Natural killer cell treated with Interleukin-12 subunit alpha and Interleukin-12 subunit beta and Interleukin-15 and Interleukin-18, amount 100 ng/mL, for 72 hours (primary cell): ENCODE measurements at regions not wholly inside any gene's neighbourhood (a gene's known extent, or its start where the extent isn't known, plus 50 kb on each side); places are given as distances from the start of the nearest gene placed in this dataset.

Experiments
- ATAC-seq, 2 donors: fragments of 150-1000 bp; cut with Tn5 transposase in 1 of 2; sonication (Bioruptor Pico), chemical (Tn5 transposase) in 1 of 2; 2 replicates each; pipeline ENCODE4 v1.10.0; 2021
- DNase-seq: peaks from one replicate; pipeline ENCODE4 v3.0.0; 2022; ENCODE audit warnings: low spot score
- H3K27ac Mint-ChIP-seq, 2 donors: 1 replicate in 1 of 2; 2 replicates in 1 of 2; pipeline ENCODE4 v1.8.0; 2022; ENCODE audit warnings: mixed read lengths in 2 of 2, mild to moderate bottlenecking in 1 of 2, moderate library complexity in 1 of 2
- H3K27me3 Mint-ChIP-seq, 2 donors: 1 replicate in 1 of 2; 2 replicates in 1 of 2; pipeline ENCODE4 v1.8.0; 2022; ENCODE audit warnings: mixed read lengths in 2 of 2
- H3K36me3 Mint-ChIP-seq: one replicate; pipeline ENCODE4 v1.8.0; 2022; ENCODE audit warnings: mixed read lengths
- H3K4me1 Mint-ChIP-seq, 2 donors: 1 replicate in 1 of 2; 2 replicates in 1 of 2; pipeline ENCODE4 v1.8.0; 2022; ENCODE audit warnings: low read depth in 2 of 2, mixed read lengths in 2 of 2, mild to moderate bottlenecking in 1 of 2
- H3K4me3 Mint-ChIP-seq: one replicate; pipeline ENCODE4 v1.8.0; 2022; ENCODE audit warnings: mixed read lengths
- H3K9me3 Mint-ChIP-seq: 2 replicates; pipeline ENCODE4 v1.8.0; 2022; ENCODE audit warnings: mixed read lengths

GRCh38 chr5:100249884-100250269 lies 285.3 kb upstream of the FAM174A start:
- no peak overlapping the region for H3K4me3 Mint-ChIP-seq
- DNase-seq (no peak), ATAC-seq (no peak)
- peaks cover 13% of the 10 kb centered on the region for H3K9me3 Mint-ChIP-seq
- no peaks in the 10 kb centered on the region for H3K36me3 Mint-ChIP-seq
- no peak overlapping the region for H3K27ac Mint-ChIP-seq
- no peaks in the 10 kb centered on the region for H3K27me3 Mint-ChIP-seq
- no peaks in the 10 kb centered on the region for H3K4me1 Mint-ChIP-seq

GRCh38 chr5:100249211-100249883 lies 285.8 kb upstream of the FAM174A start:
- Mint-ChIP-seq H3K36me3 (no peaks in the 10 kb centered on the region), H3K27me3 (no peaks in the 10 kb centered on the region), H3K9me3 (peaks cover 14% of the 10 kb centered on the region)

GRCh38 chr5:100232736-100233135 lies 302.4 kb upstream of the FAM174A start:
- ATAC-seq = no peak
- Mint-ChIP-seq H3K4me1 (no peaks in the 10 kb centered on the region), H3K27ac (no peak overlapping the region), H3K4me3 (no peak overlapping the region), H3K9me3 (peaks cover 29% of the 10 kb centered on the region), H3K36me3 (no peaks in the 10 kb centered on the region), H3K27me3 (no peaks in the 10 kb centered on the region)
- no peak for DNase-seq

More at GRCh38 chr5:100249211-100249883, 285.8 kb upstream of the FAM174A start:
- no peaks in the 10 kb centered on the region for H3K4me1 Mint-ChIP-seq
- H3K4me3 Mint-ChIP-seq = no peak overlapping the region
- DNase-seq (no peak), ATAC-seq (peak in 1 of 2 donors; percentile 24)
- no peak overlapping the region for H3K27ac Mint-ChIP-seq

- peaks cover 2% of the 10 kb centered on the region for H3K36me3 Mint-ChIP-seq
- ATAC-seq (no peak), DNase-seq (no peak)
- H3K27me3 Mint-ChIP-seq = no peaks in the 10 kb centered on the region
- no peak overlapping the region for H3K27ac Mint-ChIP-seq
- no peak overlapping the region for H3K4me3 Mint-ChIP-seq
- no peaks in the 10 kb centered on the region for H3K4me1 Mint-ChIP-seq
- peaks cover 10% of the 10 kb centered on the region for H3K9me3 Mint-ChIP-seq
Observed at GRCh38 chr5:100188778-100189177, 346.4 kb upstream of the FAM174A start.

GRCh38 chr5:100188339-100188738 lies 346.8 kb upstream of the FAM174A start:
- Mint-ChIP-seq H3K27ac (no peak overlapping the region), H3K36me3 (no peaks in the 10 kb centered on the region), H3K4me1 (no peaks in the 10 kb centered on the region), H3K4me3 (no peak overlapping the region), H3K9me3 (peaks cover 9% of the 10 kb centered on the region), H3K27me3 (no peaks in the 10 kb centered on the region)
- DNase-seq (no peak), ATAC-seq (no peak)

GRCh38 chr5:100186181-100186580 lies 349.0 kb upstream of the FAM174A start:
- Mint-ChIP-seq H3K9me3 (peaks cover 1% of the 10 kb centered on the region), H3K27me3 (no peaks in the 10 kb centered on the region), H3K4me3 (no peak overlapping the region), H3K36me3 (no peaks in the 10 kb centered on the region), H3K27ac (no peak overlapping the region), H3K4me1 (no peaks in the 10 kb centered on the region)
- no peak for ATAC-seq
- no peak for DNase-seq

GRCh38 chr5:100182402-100182801 lies 352.8 kb upstream of the FAM174A start:
- Mint-ChIP-seq H3K4me3 (no peak overlapping the region), H3K27ac (no peak overlapping the region), H3K9me3 (peaks cover 6% of the 10 kb centered on the region), H3K4me1 (no peaks in the 10 kb centered on the region), H3K36me3 (no peaks in the 10 kb centered on the region), H3K27me3 (no peaks in the 10 kb centered on the region)
- no peak for ATAC-seq
- DNase-seq = no peak

GRCh38 chr5:100175346-100175745 lies 359.8 kb upstream of the FAM174A start:
- no peak for ATAC-seq
- Mint-ChIP-seq H3K27ac (no peak overlapping the region), H3K36me3 (no peaks in the 10 kb centered on the region), H3K27me3 (no peaks in the 10 kb centered on the region), H3K4me1 (no peaks in the 10 kb centered on the region), H3K9me3 (peaks cover 18% of the 10 kb centered on the region), H3K4me3 (no peak overlapping the region)
- DNase-seq = no peak

GRCh38 chr5:100165309-100165708 lies 369.9 kb upstream of the FAM174A start:
- no peak overlapping the region for H3K4me3 Mint-ChIP-seq
- no peak overlapping the region for H3K27ac Mint-ChIP-seq
- no peaks in the 10 kb centered on the region for H3K36me3 Mint-ChIP-seq
- H3K4me1 Mint-ChIP-seq = no peaks in the 10 kb centered on the region
- ATAC-seq (no peak), DNase-seq (no peak)
- no peaks in the 10 kb centered on the region for H3K27me3 Mint-ChIP-seq
- H3K9me3 Mint-ChIP-seq = peaks cover 5% of the 10 kb centered on the region

GRCh38 chr5:100161868-100162267 lies 373.3 kb upstream of the FAM174A start:
- Mint-ChIP-seq H3K36me3 (no peaks in the 10 kb centered on the region), H3K27ac (no peak overlapping the region), H3K4me3 (no peak overlapping the region), H3K27me3 (no peaks in the 10 kb centered on the region), H3K9me3 (peaks cover 9% of the 10 kb centered on the region), H3K4me1 (no peaks in the 10 kb centered on the region)
- ATAC-seq = no peak
- no peak for DNase-seq

- no peak for DNase-seq
- Mint-ChIP-seq H3K4me3 (no peak overlapping the region), H3K4me1 (no peaks in the 10 kb centered on the region), H3K9me3 (peaks cover 10% of the 10 kb centered on the region), H3K36me3 (no peaks in the 10 kb centered on the region), H3K27ac (no peak overlapping the region), H3K27me3 (no peaks in the 10 kb centered on the region)
- ATAC-seq = no peak
Observed at GRCh38 chr5:100157066-100157465, 378.1 kb upstream of the FAM174A start.

- H3K9me3 Mint-ChIP-seq = peaks cover 8% of the 10 kb centered on the region
- ATAC-seq (no peak), DNase-seq (no peak)
- H3K4me1 Mint-ChIP-seq = no peaks in the 10 kb centered on the region
- H3K4me3 Mint-ChIP-seq = no peak overlapping the region
- H3K27ac Mint-ChIP-seq = no peak overlapping the region
- H3K27me3 Mint-ChIP-seq = no peaks in the 10 kb centered on the region
- no peaks in the 10 kb centered on the region for H3K36me3 Mint-ChIP-seq
Observed at GRCh38 chr5:100148239-100148638, 386.9 kb upstream of the FAM174A start.

GRCh38 chr5:100142607-100143006 lies 392.6 kb upstream of the FAM174A start:
- Mint-ChIP-seq H3K27ac (no peak overlapping the region), H3K36me3 (no peaks in the 10 kb centered on the region), H3K4me3 (no peak overlapping the region), H3K27me3 (no peaks in the 10 kb centered on the region), H3K4me1 (no peaks in the 10 kb centered on the region), H3K9me3 (peaks cover 4% of the 10 kb centered on the region)
- no peak for ATAC-seq
- no peak for DNase-seq

GRCh38 chr5:100131161-100131560 lies 404.0 kb upstream of the FAM174A start:
- no peak for DNase-seq
- Mint-ChIP-seq H3K36me3 (no peaks in the 10 kb centered on the region), H3K4me1 (no peaks in the 10 kb centered on the region), H3K4me3 (no peak overlapping the region), H3K27me3 (no peaks in the 10 kb centered on the region), H3K27ac (no peak overlapping the region), H3K9me3 (peaks cover 3% of the 10 kb centered on the region)
- no peak for ATAC-seq

GRCh38 chr5:100130307-100130706 lies 404.9 kb upstream of the FAM174A start:
- no peak overlapping the region for H3K4me3 Mint-ChIP-seq
- peaks cover 3% of the 10 kb centered on the region for H3K9me3 Mint-ChIP-seq
- no peaks in the 10 kb centered on the region for H3K27me3 Mint-ChIP-seq
- DNase-seq (no peak), ATAC-seq (no peak)
- H3K27ac Mint-ChIP-seq = no peak overlapping the region
- H3K4me1 Mint-ChIP-seq = no peaks in the 10 kb centered on the region
- H3K36me3 Mint-ChIP-seq = no peaks in the 10 kb centered on the region
